Epithelial cell of prostate (primary cell): ENCODE measurements at regions not wholly inside any gene's neighbourhood (a gene's known extent, or its start where the extent isn't known, plus 50 kb on each side); places are given as distances from the start of the nearest gene placed in this dataset.

Experiments used
- DNase-seq: peaks from one replicate; pipeline ENCODE4 v3.0.0-alpha.2; 2011; ENCODE audit warnings: low read depth, low spot score
- H3K27ac ChIP-seq: fragments of 450-650 bp; 2 replicates; pipeline ENCODE4 v1.5.1; 2017; ENCODE audit warnings: mild to moderate bottlenecking

GRCh38 chr11:45525393-45525792 is 140.0 kb downstream of the CHST1 start:
- no peak for DNase-seq
- no peak overlapping the region for H3K27ac ChIP-seq

GRCh38 chr11:45523760-45524159 is 141.7 kb downstream of the CHST1 start:
- no peak for DNase-seq
- H3K27ac ChIP-seq: no peak overlapping the region

DNA sequence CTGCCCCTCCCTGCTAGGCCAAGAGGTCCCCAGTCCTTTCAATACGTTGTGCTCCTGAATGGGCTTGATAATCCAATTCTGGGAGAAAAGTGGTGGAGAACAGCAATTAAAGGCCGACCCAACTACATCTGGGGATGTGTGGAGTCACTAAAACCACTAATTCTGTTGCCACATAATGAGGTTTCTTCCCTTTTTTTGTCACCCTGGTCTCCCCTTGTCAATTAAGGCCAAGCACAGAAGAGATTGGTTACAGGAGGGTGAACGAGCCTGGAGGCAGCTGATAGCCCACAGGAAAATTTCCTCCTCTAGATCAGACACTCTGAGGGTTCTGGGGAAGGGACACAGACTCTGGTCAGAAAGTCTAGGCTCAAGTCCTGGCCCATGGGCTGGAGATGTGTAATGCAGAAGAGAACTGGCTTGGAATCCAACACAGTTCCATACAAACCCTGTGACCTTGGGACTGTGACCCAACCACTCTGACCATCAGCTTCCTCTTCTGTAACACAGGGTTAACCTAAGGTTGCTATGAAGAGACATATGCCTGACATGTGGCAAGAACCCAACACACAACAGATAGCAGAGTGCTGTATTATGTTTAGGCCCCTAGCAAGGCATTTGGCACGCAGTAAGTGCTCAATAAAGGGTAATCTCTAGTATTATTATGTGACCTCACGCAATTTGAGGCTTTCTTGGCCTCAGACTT is 146.4 kb downstream of the CHST1 start:
- no peak for DNase-seq

DNA sequence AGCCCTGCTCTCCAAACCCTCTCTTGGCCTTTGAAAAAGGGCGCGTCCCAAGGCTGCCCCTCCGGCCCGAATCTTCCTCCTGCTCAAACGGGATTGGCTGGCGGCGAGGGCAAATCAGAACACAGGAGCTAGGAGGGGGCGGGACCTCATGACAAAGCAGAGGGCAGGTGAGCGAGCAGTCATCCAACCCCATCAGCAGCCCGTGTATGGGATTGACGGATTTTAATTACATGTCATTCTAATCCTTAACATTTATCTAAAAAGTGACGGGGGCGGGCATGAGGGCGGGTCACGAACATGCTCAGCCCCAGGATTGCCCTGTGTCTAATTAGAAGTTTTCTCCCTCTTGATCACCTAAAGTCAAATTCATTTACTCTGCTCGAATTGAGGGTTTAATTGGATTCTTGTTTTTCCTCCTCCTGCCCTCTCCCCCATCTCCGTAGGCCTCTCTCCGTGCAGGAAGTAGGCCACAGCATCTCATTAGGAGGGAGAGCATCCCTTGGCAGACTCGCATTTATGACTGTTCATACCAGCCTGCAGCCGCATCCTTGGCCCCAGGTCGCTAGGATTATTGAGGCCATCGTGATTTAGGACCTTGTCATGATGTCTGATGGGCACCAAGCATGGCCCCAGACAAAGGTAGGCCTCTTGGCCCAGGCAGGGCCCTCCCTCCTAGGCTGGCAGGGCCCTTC is 147.1 kb downstream of the CHST1 start:
- no peak for DNase-seq
- H3K27ac ChIP-seq: no peak overlapping the region

More for the DNA sequence above, 146.4 kb downstream of the CHST1 start:
- H3K27ac ChIP-seq: no peak overlapping the region

GRCh38 chr11:45517171-45517770 is 148.2 kb downstream of the CHST1 start:
- H3K27ac ChIP-seq: no peak overlapping the region
- no peak for DNase-seq

DNA sequence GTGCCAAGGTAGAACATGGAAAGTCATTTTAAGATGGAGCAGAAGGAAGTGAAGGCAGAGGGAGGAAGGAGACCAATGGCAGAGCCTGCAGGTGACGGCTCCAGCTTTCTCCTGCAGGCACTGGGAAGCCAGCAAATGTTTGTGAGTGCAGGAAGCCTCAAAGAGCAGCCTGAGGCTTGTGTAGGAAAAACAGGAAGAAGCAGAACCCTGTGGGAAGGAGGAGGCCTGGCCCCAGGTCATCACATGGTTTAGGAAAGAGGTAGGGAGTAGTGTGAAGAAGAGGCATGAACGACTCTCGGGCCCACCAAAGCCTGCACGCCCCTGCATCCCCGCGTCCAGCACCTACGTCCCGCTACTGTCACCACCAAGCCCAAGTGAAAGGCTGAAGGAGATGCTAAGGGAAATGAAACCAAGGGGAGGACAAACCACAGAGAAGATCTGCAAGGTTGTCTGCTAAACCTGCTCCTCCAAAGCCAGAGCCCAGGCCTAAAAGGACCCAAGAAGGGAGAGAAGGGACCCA is 151.5 kb downstream of the CHST1 start:
- no peak overlapping the region for H3K27ac ChIP-seq
- no peak for DNase-seq

DNA sequence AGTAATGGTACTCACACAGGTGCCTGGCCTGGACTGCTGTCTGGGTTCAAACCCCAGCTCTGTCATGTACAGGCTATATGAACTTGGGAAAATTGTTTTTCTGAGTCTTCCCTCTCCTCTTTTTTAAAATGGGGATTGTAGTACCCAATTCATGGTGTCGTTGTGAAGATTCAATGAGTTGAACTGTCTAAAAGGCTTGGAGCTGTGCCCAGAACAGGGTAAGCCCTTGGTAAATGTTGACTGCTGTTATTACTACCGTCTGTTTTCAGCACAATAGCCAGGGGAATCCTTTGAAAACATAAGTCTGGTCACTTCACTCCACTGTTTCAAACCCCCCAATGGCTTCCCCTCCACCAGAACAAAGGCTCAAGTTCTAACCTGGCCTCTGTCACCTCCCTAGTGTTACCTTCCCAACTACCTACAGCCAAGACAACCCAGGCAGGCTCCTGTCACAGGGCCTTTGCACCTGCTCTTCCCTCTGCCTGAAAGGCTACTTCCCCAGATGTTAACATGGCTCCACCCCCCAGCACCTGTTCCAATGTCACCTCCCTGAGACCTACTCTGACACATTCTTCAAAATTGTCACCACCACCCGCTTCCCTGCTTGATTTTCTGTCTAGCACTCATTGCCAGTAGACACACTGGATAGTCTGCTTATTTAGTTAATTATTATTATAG is 152.8 kb downstream of the CHST1 start:
- DNase-seq: no peak
- H3K27ac ChIP-seq: no peak overlapping the region

DNA sequence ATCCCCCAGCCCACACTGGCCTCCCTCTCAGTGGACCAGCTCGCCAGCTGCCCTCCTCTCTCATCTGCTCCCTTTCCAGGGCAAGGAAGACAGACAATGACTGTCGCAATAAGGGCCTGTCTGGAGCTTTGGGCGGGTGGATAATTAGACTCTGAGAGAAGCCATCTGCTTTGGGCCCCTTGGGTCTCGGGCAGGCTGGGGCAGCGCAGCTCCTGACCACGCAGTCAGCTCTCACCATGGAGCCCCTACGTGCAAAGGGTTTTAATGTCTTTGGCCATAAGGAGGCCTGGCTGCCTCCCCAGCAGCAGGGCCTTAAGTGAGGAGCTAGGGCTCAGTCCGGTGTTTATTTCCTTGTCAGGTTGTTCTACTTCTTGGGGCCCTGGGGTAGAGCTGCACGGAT is 153.9 kb downstream of the CHST1 start:
- H3K27ac ChIP-seq: no peak overlapping the region
- no peak for DNase-seq

- no peak for DNase-seq
- no peak overlapping the region for H3K27ac ChIP-seq
Measured at GRCh38 chr11:45507916-45508315, 157.5 kb downstream of the CHST1 start.

DNA sequence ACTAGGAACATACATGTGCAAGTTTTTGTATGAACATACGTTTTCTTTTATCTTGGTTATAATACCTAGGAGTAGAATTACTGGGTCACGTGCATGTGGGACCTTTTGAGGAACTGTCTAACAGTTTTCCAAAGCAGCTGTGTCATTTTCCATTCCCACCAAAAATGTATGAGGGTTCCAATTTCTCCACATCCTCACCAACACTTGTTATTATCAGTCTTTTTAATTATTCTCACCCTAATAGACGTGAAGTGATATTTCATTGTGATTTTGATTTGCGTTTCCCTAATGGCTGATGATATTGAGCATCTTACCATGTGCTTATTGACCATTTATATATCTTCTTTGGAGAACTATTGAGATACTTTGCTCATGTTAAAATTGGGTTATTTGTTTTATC is 162.1 kb downstream of the CHST1 start:
- no peak overlapping the region for H3K27ac ChIP-seq
- no peak for DNase-seq

DNA sequence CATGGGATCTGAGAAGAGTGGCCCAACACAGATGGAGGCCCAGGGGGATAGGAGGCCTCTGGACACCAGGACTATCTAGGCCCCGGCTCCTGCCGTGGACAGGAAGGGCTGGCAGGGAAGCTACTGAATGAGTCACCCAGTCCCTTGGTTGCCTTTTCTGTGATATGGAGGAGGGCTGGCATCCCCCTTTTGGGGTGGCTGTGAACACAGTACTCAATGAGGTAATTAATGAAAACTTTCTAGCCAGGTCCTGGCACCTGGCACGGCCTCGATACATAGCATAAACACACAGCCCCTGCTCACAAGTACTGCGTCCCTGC is 163.2 kb downstream of the CHST1 start:
- DNase-seq: no peak

DNA sequence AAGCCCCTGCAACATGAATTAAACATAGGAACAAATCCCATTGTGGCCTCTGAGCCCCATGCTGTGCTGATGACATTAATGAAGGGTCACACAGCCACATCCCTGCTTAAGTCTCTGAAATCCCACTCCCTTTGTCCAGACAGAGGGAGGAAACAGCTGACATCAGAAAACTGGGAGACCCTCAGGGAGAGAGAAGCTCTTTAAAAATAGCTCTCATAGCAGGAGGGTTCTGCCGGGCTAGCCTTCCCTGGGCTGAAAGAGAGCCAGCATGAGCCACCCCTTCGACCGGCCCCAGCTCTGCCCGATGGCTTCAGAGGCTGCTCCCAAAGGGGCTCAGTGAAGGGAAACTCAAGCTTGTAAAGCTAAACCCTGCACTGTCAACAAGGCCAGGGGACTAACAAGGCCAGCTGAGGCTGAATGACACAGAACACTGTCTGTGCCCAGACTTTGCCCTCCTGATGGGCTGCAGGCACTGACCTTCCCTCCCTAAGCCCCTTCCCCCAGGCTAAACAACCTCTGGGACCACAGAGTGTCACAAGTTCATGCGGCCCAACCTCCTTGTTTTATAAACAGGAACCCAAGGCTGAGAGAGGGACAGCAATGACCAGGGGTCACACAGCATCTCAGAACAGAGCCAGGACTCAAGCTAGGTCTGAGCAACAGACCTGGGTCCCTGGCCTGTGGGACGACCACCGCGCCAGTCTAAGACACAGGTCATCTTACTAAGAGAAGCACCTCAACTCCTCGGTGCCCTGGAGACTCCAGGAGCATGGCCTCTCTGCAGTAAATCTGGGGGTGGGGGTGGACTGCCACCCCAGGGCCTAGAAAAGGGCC is 163.8 kb downstream of the CHST1 start:
- DNase-seq: no peak
- H3K27ac ChIP-seq: no peak overlapping the region

More for the DNA sequence above, 163.2 kb downstream of the CHST1 start:
- H3K27ac ChIP-seq: no peak overlapping the region

GRCh38 chr11:45500451-45500850 is 165.0 kb downstream of the CHST1 start:
- H3K27ac ChIP-seq: no peak overlapping the region
- no peak for DNase-seq

DNA sequence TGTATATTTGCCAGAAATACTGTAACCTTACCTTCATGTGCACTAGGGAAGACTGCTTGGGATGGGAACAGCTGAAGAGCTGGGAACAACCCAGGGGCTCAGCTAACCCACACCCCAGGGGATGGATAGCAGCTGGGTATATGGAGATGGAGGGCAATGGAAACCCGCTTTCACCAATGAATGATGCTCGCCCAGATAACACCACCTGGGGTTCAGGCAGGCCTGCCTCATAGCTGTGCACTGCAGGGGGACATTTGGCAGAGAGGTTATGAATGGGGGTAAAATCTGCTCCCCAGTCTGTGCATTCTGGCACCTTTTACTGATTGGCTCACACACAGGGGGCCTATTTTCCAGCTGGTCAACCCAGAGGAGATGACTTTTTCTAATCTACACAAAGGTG is 170.7 kb downstream of the CHST1 start:
- no peak overlapping the region for H3K27ac ChIP-seq
- no peak for DNase-seq

GRCh38 chr11:45489281-45489905 is 176.0 kb downstream of the CHST1 start:
- no peak overlapping the region for H3K27ac ChIP-seq
- DNase-seq: no peak

DNA sequence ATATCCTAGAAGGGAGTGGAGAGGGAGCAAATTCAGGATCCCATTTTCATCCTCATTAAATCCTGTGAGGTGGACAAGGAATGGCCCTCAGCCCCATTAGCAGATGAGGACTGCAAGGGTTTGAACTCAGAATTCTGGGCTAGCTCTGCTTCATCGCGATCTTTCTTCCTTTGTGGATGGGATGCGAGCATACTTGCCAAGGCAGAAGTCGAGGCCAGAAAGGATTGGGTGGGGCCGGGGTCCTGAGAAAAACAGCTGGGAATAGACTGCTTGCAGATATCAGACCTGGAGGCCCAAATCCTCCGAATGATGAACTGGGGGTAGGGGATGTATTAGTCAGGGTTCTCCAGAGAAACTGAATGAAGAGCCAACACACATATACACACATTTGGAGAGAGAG is 179.0 kb downstream of the CHST1 start:
- DNase-seq: no peak
- no peak overlapping the region for H3K27ac ChIP-seq

- no peak overlapping the region for H3K27ac ChIP-seq
- DNase-seq: no peak
Measured at GRCh38 chr11:45485070-45485707, 180.2 kb downstream of the CHST1 start.

- no peak for DNase-seq
- no peak overlapping the region for H3K27ac ChIP-seq
Measured at GRCh38 chr11:45484326-45484883, 181.0 kb downstream of the CHST1 start.

GRCh38 chr11:45483416-45483815 is 182.0 kb downstream of the CHST1 start:
- H3K27ac ChIP-seq: no peak overlapping the region
- no peak for DNase-seq
